T-helper 1 cell treated with Interleukin-12 subunit alpha and Interleukin-12 subunit beta and Interleukin-4 antibody, amounts not matched to agents 30 μg/mL and 1 μg/mL, for 36 hours (primary cell): ENCODE measurements at regions not wholly inside any gene's neighbourhood (a gene's known extent, or its start where the extent isn't known, plus 50 kb on each side); places are given as distances from the start of the nearest gene placed in this dataset.
"Not testable (repeated sequence)": the region's sequence is repeated elsewhere in the genome, so short reads cannot be mapped to it uniquely, and the experiment has no call there.

ENCODE experiments used
- H3K27ac Mint-ChIP-seq: one replicate; pipeline ENCODE4 v1.8.0; 2021; ENCODE audit warnings: mild to moderate bottlenecking, mixed read lengths
- H3K27me3 Mint-ChIP-seq: one replicate; pipeline ENCODE4 v1.8.0; 2021; ENCODE audit warnings: low read depth, mixed read lengths
- H3K36me3 Mint-ChIP-seq: one replicate; pipeline ENCODE4 v1.8.0; 2021; ENCODE audit warnings: low read depth, mixed read lengths
- H3K4me1 Mint-ChIP-seq: one replicate; pipeline ENCODE4 v1.8.0; 2021; ENCODE audit warnings: low read depth, mixed read lengths
- H3K4me3 Mint-ChIP-seq: one replicate; pipeline ENCODE4 v1.8.0; 2021; ENCODE audit warnings: mild to moderate bottlenecking, moderate library complexity, mixed read lengths
- H3K9me3 Mint-ChIP-seq: one replicate; pipeline ENCODE4 v1.8.0; 2021; ENCODE audit warnings: mixed read lengths

DNA sequence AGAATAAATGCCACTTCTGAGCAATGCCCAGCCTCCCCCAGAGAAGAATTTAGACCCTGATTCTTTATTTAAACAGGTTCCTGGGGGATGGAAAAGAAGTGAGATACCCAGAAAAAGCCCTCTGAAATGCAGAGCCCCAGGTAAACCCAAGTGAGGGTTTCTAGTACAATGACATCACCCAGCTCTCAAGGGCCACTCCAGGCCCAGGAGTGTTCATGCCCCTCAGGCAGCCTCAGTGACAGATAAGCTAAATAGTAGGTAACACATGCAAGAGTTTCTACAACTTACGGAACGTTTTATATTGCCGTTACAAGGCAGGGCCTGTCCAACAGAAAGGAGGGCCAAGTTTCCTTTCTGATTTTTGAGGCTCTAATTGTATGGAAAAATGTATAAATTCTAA is 683.7 kb upstream of the SALL1 start:
- Mint-ChIP-seq H3K4me3 (no peak overlapping the region), H3K4me1 (no peaks in the 10 kb centered on the region), H3K27me3 (no peaks in the 10 kb centered on the region), H3K9me3 (no peaks in the 10 kb centered on the region), H3K27ac (no peak overlapping the region), H3K36me3 (no peaks in the 10 kb centered on the region)

DNA sequence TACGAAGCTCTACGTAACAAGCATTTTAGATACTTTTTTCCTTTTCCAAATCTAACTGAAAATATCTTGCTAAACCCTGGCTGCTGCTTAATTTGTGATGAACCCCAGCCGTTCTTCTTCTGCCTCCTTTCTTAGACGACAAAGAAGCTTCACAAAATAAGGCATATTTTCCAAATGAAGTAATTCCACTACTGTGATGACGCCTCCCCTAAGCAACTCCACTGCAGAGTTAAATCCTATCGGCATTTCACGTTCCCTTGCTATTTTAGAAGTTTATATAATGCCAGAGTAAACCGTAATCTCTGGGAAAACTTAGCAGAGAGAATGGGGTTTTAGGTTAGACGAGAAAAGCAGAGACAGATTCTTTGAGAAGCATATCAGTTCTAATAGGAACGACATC is 683.1 kb upstream of the SALL1 start:
- Mint-ChIP-seq H3K4me3 (no peak overlapping the region), H3K27ac (no peak overlapping the region)

DNA sequence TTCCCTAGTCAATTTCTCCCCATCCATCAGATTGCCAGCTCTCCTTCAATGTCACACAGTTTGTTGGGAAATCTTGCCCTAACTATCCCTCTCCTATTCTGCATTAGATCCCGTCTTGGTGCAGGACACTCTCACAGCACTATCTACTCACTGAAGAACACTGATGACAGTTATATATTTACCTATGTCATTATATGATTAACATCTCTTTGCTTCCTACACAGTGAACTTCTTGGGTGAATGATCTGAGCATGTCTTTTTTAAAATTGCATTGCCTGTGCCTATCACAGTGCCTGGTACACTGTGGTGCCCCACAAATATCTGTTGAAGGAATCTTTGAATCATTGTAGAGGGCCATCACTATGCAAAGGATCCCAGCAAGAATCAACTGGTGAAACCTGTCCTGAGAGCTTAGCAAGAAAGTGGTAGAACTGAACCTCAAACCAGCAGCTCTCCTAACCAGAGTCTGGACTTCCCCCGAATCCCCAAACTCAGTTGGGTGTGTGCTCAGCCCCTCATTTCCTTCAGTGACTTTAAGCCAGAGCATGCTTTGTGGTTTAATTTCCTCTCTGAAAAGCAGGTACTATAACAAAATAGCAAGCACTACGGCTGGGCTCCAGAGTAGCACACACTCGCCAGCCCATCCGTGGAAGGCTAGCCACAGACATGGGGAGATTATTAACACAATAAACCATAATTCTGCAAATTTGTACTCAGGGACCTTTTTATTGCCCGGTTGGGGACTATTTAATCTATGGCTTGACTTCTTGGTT is 680.7 kb upstream of the SALL1 start:
- H3K4me3 Mint-ChIP-seq: no peak overlapping the region

More for the DNA sequence above, 683.1 kb upstream of the SALL1 start:
- Mint-ChIP-seq H3K9me3 (no peaks in the 10 kb centered on the region), H3K27me3 (no peaks in the 10 kb centered on the region), H3K4me1 (no peaks in the 10 kb centered on the region), H3K36me3 (no peaks in the 10 kb centered on the region)

GRCh38 chr16:51831034-51831433 is 680.0 kb upstream of the SALL1 start:
- H3K4me3 Mint-ChIP-seq, H3K9me3 Mint-ChIP-seq, H3K4me1 Mint-ChIP-seq, H3K27me3 Mint-ChIP-seq, H3K27ac Mint-ChIP-seq, H3K36me3 Mint-ChIP-seq: not testable (repeated sequence)

More for the DNA sequence above, 680.7 kb upstream of the SALL1 start:
- Mint-ChIP-seq H3K27me3 (no peaks in the 10 kb centered on the region), H3K4me1 (no peaks in the 10 kb centered on the region), H3K9me3 (no peaks in the 10 kb centered on the region), H3K27ac (no peak overlapping the region), H3K36me3 (no peaks in the 10 kb centered on the region)

- Mint-ChIP-seq H3K27me3 (no peaks in the 10 kb centered on the region), H3K4me3 (no peak overlapping the region), H3K27ac (no peak overlapping the region), H3K9me3 (no peaks in the 10 kb centered on the region), H3K36me3 (no peaks in the 10 kb centered on the region), H3K4me1 (no peaks in the 10 kb centered on the region)
Observed at GRCh38 chr16:51825779-51826178, 674.7 kb upstream of the SALL1 start.

GRCh38 chr16:51822471-51822870 is 671.4 kb upstream of the SALL1 start:
- no peak overlapping the region for H3K4me3 Mint-ChIP-seq
- no peaks in the 10 kb centered on the region for H3K4me1 Mint-ChIP-seq
- no peaks in the 10 kb centered on the region for H3K9me3 Mint-ChIP-seq
- no peaks in the 10 kb centered on the region for H3K27me3 Mint-ChIP-seq
- H3K36me3 Mint-ChIP-seq: no peaks in the 10 kb centered on the region
- H3K27ac Mint-ChIP-seq: no peak overlapping the region

- Mint-ChIP-seq H3K9me3 (no peaks in the 10 kb centered on the region), H3K4me1 (no peaks in the 10 kb centered on the region), H3K4me3 (no peak overlapping the region), H3K27me3 (no peaks in the 10 kb centered on the region), H3K36me3 (no peaks in the 10 kb centered on the region), H3K27ac (no peak overlapping the region)
Observed at GRCh38 chr16:51821527-51821926, 670.5 kb upstream of the SALL1 start.

- no peaks in the 10 kb centered on the region for H3K36me3 Mint-ChIP-seq
- H3K27me3 Mint-ChIP-seq: no peaks in the 10 kb centered on the region
- no peak overlapping the region for H3K27ac Mint-ChIP-seq
- H3K4me3 Mint-ChIP-seq: no peak overlapping the region
- H3K9me3 Mint-ChIP-seq: no peaks in the 10 kb centered on the region
- no peaks in the 10 kb centered on the region for H3K4me1 Mint-ChIP-seq
Observed at GRCh38 chr16:51820176-51820575, 669.1 kb upstream of the SALL1 start.

- Mint-ChIP-seq H3K4me1 (no peaks in the 10 kb centered on the region), H3K36me3 (no peaks in the 10 kb centered on the region), H3K27ac (no peak overlapping the region), H3K27me3 (no peaks in the 10 kb centered on the region), H3K9me3 (peaks cover 4% of the 10 kb centered on the region), H3K4me3 (no peak overlapping the region)
Observed at GRCh38 chr16:51818342-51818944, 667.4 kb upstream of the SALL1 start.

- Mint-ChIP-seq H3K36me3 (no peaks in the 10 kb centered on the region), H3K9me3 (peaks cover 7% of the 10 kb centered on the region), H3K27ac (no peak overlapping the region), H3K4me1 (no peaks in the 10 kb centered on the region), H3K4me3 (no peak overlapping the region), H3K27me3 (no peaks in the 10 kb centered on the region)
Observed at GRCh38 chr16:51816929-51817328, 665.9 kb upstream of the SALL1 start.

GRCh38 chr16:51815523-51815922 is 664.5 kb upstream of the SALL1 start:
- Mint-ChIP-seq H3K27me3 (no peaks in the 10 kb centered on the region), H3K4me1 (no peaks in the 10 kb centered on the region), H3K36me3 (no peaks in the 10 kb centered on the region), H3K4me3 (no peak overlapping the region), H3K9me3 (peaks cover 7% of the 10 kb centered on the region), H3K27ac (no peak overlapping the region)

- Mint-ChIP-seq H3K36me3 (no peaks in the 10 kb centered on the region), H3K27ac (no peak overlapping the region), H3K27me3 (no peaks in the 10 kb centered on the region), H3K9me3 (peaks cover 7% of the 10 kb centered on the region), H3K4me3 (no peak overlapping the region), H3K4me1 (no peaks in the 10 kb centered on the region)
Observed at GRCh38 chr16:51814617-51815016, 663.5 kb upstream of the SALL1 start.

DNA sequence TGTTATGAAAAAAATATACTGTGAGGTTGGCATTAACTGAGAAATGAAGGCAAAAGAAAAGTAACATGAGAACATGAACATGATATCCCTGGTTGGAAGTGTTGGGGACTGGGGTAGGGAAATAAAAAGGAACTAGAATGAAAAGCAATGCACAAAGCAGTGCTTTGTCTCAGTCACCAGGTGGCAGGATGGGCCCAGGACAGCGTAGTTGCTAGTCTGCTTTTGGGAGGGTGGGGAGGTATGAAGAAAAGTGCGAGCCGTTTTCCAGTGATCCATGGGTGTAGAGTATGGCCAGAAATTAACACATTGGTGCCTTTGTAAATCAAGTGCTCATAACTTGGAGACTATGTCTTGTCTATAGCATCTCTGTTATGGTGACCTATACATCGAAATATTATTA is 662.5 kb upstream of the SALL1 start:
- Mint-ChIP-seq H3K9me3 (peaks cover 7% of the 10 kb centered on the region), H3K4me1 (no peaks in the 10 kb centered on the region), H3K36me3 (no peaks in the 10 kb centered on the region), H3K4me3 (no peak overlapping the region), H3K27ac (no peak overlapping the region), H3K27me3 (no peaks in the 10 kb centered on the region)

- Mint-ChIP-seq H3K4me1 (no peaks in the 10 kb centered on the region), H3K4me3 (no peak overlapping the region)
Observed at GRCh38 chr16:51812945-51813344, 661.9 kb upstream of the SALL1 start.

GRCh38 chr16:51807551-51807950 is 656.5 kb upstream of the SALL1 start:
- no peak overlapping the region for H3K4me3 Mint-ChIP-seq
- H3K9me3 Mint-ChIP-seq: no peaks in the 10 kb centered on the region
- no peaks in the 10 kb centered on the region for H3K27me3 Mint-ChIP-seq
- no peaks in the 10 kb centered on the region for H3K36me3 Mint-ChIP-seq
- no peaks in the 10 kb centered on the region for H3K4me1 Mint-ChIP-seq
- no peak overlapping the region for H3K27ac Mint-ChIP-seq

More at GRCh38 chr16:51812945-51813344, 661.9 kb upstream of the SALL1 start:
- H3K27me3 Mint-ChIP-seq: no peaks in the 10 kb centered on the region
- H3K9me3 Mint-ChIP-seq: peaks cover 7% of the 10 kb centered on the region
- H3K27ac Mint-ChIP-seq: no peak overlapping the region
- no peaks in the 10 kb centered on the region for H3K36me3 Mint-ChIP-seq
